Ishikawa (cell line): ENCODE measurements at regions not wholly inside any gene's neighbourhood (a gene's known extent, or its start where the extent isn't known, plus 50 kb on each side); places are given as distances from the start of the nearest gene placed in this dataset.

Experiments
- CEBPB ChIP-seq: IDR thresholded peaks from 2 replicates; pipeline ENCODE4 v1.6.1; 2012
- CREB1 ChIP-seq: IDR thresholded peaks from 2 replicates; pipeline ENCODE4 v1.6.1; 2012; ENCODE audit warnings: low read depth
- EP300 ChIP-seq: IDR thresholded peaks from 2 replicates; pipeline ENCODE4 v1.6.1; 2012; ENCODE audit warnings: borderline replicate concordance
- FOXM1 ChIP-seq: IDR thresholded peaks from 2 replicates; pipeline ENCODE4 v1.6.1; 2012; ENCODE audit warnings: low read depth, borderline replicate concordance
- RAD21 ChIP-seq: IDR thresholded peaks from 2 replicates; pipeline ENCODE4 v1.6.1; 2012; ENCODE audit warnings: low read depth
- TAF1 ChIP-seq: IDR thresholded peaks from 2 replicates; pipeline ENCODE4 v1.6.1; 2012; ENCODE audit warnings: low read depth, mild to moderate bottlenecking
- TCF12 ChIP-seq: IDR thresholded peaks from 2 replicates; pipeline ENCODE4 v1.6.1; 2012; ENCODE audit warnings: low read depth
- TEAD4 ChIP-seq: IDR thresholded peaks from 2 replicates; pipeline ENCODE4 v1.6.1; 2012
- YY1 ChIP-seq: IDR thresholded peaks from 2 replicates; pipeline ENCODE4 v1.6.1; 2012; ENCODE audit warnings: low read depth
- ZBTB7A ChIP-seq: IDR thresholded peaks from 2 replicates; pipeline ENCODE4 v1.6.1; 2012; ENCODE audit warnings: low read depth
- TF ChIP-seq, protein P1 (sequence below): IDR thresholded peaks from 2 replicates; pipeline ENCODE4 v1.6.1; 2012
- TF ChIP-seq, protein P2 (sequence below): IDR thresholded peaks from 2 replicates; pipeline ENCODE4 v1.6.1; 2012; ENCODE audit warnings: low read depth, mild to moderate bottlenecking

DNA sequence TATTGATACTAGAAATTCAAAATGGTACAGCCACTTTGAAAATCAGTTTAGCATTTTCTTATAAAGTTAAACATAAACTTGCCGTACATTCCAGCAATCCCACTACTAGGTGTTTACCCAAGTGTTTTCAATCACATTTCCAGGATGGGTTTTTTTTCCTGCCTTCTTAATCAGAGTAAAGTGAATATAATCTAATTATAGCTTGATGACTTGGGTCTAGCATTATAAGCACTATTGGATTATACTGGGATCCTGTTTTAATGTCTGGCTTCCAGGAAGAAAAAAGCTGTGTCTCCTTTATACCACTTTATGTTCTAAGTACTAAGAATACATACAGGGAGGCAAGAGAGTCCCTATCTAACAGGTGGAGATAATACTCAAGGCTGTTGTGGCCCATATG lies 103.3 kb upstream of the KLHL13 start:
- TF ChIP-seq, protein P1, sequence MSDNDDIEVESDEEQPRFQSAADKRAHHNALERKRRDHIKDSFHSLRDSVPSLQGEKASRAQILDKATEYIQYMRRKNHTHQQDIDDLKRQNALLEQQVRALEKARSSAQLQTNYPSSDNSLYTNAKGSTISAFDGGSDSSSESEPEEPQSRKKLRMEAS = no peak
- TF ChIP-seq FOXM1 (no peak), RAD21 (no peak), ZBTB7A (no peak), CREB1 (no peak), YY1 (no peak), TAF1 (no peak), TEAD4 (no peak), EP300 (no peak), TCF12 (no peak), CEBPB (no peak)
- TF ChIP-seq, protein P2, sequence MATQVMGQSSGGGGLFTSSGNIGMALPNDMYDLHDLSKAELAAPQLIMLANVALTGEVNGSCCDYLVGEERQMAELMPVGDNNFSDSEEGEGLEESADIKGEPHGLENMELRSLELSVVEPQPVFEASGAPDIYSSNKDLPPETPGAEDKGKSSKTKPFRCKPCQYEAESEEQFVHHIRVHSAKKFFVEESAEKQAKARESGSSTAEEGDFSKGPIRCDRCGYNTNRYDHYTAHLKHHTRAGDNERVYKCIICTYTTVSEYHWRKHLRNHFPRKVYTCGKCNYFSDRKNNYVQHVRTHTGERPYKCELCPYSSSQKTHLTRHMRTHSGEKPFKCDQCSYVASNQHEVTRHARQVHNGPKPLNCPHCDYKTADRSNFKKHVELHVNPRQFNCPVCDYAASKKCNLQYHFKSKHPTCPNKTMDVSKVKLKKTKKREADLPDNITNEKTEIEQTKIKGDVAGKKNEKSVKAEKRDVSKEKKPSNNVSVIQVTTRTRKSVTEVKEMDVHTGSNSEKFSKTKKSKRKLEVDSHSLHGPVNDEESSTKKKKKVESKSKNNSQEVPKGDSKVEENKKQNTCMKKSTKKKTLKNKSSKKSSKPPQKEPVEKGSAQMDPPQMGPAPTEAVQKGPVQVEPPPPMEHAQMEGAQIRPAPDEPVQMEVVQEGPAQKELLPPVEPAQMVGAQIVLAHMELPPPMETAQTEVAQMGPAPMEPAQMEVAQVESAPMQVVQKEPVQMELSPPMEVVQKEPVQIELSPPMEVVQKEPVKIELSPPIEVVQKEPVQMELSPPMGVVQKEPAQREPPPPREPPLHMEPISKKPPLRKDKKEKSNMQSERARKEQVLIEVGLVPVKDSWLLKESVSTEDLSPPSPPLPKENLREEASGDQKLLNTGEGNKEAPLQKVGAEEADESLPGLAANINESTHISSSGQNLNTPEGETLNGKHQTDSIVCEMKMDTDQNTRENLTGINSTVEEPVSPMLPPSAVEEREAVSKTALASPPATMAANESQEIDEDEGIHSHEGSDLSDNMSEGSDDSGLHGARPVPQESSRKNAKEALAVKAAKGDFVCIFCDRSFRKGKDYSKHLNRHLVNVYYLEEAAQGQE = no peak
